ENCODE measurements at regions not wholly inside any gene's neighbourhood (a gene's known extent, or its start where the extent isn't known, plus 50 kb on each side); places are given as distances from the start of the nearest gene placed in this dataset.
A peak's percentile ranks its signal among the peaks of the same experiment; 100 is the strongest.

DNA sequence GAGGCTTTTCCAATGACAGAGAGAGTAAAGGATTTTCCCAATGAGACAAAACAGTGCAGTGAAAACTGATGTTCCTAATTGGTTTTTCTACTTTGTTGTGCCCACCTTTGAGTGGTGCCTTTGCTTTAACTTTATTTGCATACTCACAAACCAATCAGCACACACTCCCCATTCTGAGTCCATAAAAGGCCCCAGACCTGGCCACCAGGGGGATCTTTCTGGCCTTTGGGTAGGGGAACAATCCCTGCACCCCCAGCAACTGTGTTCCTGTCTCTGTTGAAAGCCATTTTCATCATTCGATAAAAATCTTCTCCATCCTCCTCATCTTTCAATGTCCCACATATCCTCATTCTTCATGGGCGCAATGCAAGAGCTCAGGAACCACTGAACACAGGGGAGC is 252.8 kb downstream of the B3GLCT start:
- TF ChIP-seq, protein P1, sequence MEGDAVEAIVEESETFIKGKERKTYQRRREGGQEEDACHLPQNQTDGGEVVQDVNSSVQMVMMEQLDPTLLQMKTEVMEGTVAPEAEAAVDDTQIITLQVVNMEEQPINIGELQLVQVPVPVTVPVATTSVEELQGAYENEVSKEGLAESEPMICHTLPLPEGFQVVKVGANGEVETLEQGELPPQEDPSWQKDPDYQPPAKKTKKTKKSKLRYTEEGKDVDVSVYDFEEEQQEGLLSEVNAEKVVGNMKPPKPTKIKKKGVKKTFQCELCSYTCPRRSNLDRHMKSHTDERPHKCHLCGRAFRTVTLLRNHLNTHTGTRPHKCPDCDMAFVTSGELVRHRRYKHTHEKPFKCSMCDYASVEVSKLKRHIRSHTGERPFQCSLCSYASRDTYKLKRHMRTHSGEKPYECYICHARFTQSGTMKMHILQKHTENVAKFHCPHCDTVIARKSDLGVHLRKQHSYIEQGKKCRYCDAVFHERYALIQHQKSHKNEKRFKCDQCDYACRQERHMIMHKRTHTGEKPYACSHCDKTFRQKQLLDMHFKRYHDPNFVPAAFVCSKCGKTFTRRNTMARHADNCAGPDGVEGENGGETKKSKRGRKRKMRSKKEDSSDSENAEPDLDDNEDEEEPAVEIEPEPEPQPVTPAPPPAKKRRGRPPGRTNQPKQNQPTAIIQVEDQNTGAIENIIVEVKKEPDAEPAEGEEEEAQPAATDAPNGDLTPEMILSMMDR (IDR thresholded peaks at IDR 0.05; ENCODE audit: control extremely low read depth in 1 of 3, insufficient read depth in 1 of 3, low read depth in 1 of 3, low read length in 3 of 3), result peak; percentile 23 to 38 (median 27)
- TF ChIP-seq GTF2F1 (IDR thresholded peaks at IDR 0.05; ENCODE audit: borderline replicate concordance, low read depth, low read length), result no peak
